ENCODE measurements at regions not wholly inside any gene's neighbourhood (a gene's known extent, or its start where the extent isn't known, plus 50 kb on each side); places are given as distances from the start of the nearest gene placed in this dataset.

DNA sequence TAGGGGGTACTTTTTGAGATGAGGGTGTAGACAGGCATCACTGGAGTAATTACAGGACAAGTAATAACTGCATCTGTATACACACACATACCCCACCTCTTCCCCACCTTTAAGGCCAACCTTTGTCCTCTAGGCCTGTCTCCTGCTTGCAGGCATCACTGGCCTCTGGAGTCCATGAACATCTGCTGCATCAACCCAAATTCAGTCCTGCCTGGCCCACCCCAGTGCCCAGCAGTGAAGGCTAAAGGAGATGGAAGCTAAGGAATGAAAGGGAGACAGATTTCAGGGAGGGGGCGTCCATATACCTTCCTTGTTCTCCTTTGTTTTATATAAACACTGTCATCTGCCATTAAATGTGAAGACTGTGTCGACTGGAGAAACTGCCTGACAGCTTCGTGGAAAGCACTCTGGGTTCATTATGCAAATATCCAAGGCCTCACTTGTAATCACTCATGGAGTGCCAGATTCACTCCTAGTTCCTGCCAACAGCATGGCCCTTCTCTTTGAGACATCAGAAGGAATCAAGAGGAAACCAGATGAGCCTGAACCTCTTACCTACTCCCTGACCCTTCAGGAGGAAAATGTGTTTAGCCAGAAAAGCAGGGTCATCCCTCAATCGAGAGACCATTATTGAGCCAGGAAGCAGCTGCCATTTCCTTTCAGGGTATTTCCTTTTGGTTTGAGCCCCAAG is 64.4 kb downstream of the SERPINA3 start:
- Histone ChIP-seq H3K9me3 (no peaks in the 10 kb centered on the region), H3K27ac (no peak overlapping the region), H3K27me3 (peaks cover 0 to 28% (median 0%) of the 10 kb centered on the region in 4 donors), H3K36me3 (no peaks in the 10 kb centered on the region), H3K4me1 (no peaks in the 10 kb centered on the region), H3K4me3 (no peak overlapping the region)
- intact Hi-C loops (cut with DNase I), result no loop called here
- no peak for TF ChIP-seq POLR2A (IDR thresholded peaks at IDR 0.05)
- TF ChIP-seq, protein P1, sequence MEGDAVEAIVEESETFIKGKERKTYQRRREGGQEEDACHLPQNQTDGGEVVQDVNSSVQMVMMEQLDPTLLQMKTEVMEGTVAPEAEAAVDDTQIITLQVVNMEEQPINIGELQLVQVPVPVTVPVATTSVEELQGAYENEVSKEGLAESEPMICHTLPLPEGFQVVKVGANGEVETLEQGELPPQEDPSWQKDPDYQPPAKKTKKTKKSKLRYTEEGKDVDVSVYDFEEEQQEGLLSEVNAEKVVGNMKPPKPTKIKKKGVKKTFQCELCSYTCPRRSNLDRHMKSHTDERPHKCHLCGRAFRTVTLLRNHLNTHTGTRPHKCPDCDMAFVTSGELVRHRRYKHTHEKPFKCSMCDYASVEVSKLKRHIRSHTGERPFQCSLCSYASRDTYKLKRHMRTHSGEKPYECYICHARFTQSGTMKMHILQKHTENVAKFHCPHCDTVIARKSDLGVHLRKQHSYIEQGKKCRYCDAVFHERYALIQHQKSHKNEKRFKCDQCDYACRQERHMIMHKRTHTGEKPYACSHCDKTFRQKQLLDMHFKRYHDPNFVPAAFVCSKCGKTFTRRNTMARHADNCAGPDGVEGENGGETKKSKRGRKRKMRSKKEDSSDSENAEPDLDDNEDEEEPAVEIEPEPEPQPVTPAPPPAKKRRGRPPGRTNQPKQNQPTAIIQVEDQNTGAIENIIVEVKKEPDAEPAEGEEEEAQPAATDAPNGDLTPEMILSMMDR (IDR thresholded peaks at IDR 0.05), result no peak
- WGBS, 2 donors, result 50 to 69% methylated on average over 4 of the region's 4 CpGs
- no peak for DNase-seq

DNA sequence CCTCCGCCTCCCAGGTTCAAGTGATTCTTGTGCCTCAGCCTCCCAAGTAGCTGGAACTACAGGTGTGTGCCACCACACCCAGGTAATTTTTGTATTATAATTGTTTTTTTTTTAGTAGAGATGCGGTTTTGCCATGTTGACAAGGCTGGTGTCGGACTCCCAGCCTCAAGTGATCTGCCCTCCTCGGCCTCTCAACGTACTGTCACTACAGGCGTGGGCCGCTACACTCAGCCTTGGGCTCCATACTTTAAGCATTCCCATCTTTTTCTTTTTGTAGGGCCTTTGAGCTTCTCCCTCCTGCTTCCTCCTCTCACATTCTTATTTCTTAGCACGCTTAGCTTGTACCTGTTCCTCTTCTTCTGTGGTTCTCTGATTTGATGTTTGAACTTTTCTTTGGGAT is 62.8 kb downstream of the SERPINA3 start:
- WGBS, 2 donors, result 84 to 93% methylated on average over 8 of the region's 8 CpGs
- no peaks in the 10 kb centered on the region for H3K36me3 ChIP-seq
- no peak for DNase-seq
- H3K4me3 ChIP-seq, result no peak overlapping the region
- H3K27ac ChIP-seq, result no peak overlapping the region
- H3K27me3 ChIP-seq, result peaks cover 0 to 24% (median 0%) of the 10 kb centered on the region in 4 donors
- TF ChIP-seq, protein P1 (IDR thresholded peaks at IDR 0.05), result no peak
- no peak for TF ChIP-seq POLR2A (IDR thresholded peaks at IDR 0.05)
- H3K4me1 ChIP-seq, result no peaks in the 10 kb centered on the region
- intact Hi-C loops (cut with DNase I), result no loop called here
- H3K9me3 ChIP-seq, result no peaks in the 10 kb centered on the region

DNA sequence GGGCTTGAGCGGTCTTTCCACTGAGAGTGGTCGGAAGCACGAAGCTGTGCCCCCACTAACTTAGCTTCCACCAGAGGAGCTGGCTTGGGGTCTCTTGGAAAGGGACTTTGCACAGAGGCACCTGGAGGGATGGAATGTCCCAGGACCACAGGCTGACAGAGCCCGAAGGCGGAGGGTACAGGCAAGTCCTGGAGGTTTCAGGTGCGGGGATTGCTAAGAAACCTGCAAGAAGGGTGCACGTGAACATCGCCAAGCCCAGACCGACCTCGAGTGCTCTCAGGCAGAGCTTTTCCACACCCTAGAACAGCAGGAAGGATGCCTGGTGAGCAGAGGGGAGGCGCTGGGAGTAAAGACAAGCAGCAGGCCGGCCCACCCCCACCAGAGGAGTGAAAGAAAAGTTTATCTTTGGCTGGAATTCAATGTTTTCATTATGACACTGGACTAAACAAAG is 61.6 kb downstream of the SERPINA3 start:
- WGBS, 2 donors, result 53 to 61% methylated on average over 9 to 11 of the region's 12 CpGs
- Histone ChIP-seq H3K4me3 (no peak overlapping the region), H3K9me3 (no peaks in the 10 kb centered on the region), H3K4me1 (no peaks in the 10 kb centered on the region), H3K36me3 (no peaks in the 10 kb centered on the region), H3K27me3 (peaks cover 0 to 24% (median 0%) of the 10 kb centered on the region in 4 donors), H3K27ac (no peak overlapping the region)
- TF ChIP-seq, protein P1 (IDR thresholded peaks at IDR 0.05), result no peak
- TF ChIP-seq POLR2A (IDR thresholded peaks at IDR 0.05), result no peak
- intact Hi-C loops (cut with DNase I), result no loop called here
- DNase-seq, result no peak

Measured in esophagus squamous epithelium (tissue), 5 donors.